ENCODE measurements at regions not wholly inside any gene's neighbourhood (a gene's known extent, or its start where the extent isn't known, plus 50 kb on each side); places are given as distances from the start of the nearest gene placed in this dataset.

DNA sequence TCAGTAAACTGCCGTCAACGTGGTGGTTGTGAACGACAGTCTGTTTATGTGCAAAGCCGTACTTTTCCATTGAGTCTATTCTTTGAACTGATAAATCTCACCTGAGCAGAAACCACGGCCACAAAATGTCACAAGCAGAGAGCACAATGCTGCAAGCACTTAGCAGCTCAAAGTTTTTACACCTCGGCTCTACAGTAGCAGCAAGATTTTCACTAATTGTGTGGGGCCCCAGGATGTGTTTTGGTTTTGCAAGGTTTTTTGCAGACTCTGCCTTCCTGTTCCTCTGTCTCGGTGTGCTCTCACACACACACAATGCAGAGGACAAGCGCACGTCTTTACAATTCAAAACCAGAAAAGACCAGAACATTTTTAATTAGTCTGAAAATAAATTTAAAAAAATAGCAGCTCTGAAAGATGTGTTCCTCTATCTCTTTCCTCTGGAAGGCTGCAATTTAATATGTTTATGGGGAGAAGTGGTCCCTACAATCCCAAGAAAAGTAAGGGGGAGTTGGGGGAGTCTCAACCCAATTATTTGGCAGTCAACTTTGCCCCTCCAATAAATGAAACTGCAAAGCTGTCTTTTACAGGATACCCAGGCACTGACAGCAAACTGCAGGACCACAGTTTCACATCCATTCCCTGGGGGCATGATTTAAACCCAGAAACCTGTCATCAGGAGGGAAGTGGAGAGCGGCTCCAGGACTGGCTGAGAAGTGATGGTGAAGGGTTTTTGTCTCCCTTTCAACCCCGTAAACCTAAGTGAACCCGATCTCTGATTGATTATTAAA, 73.8 kb upstream of the SFMBT2 start:
- Mint-ChIP-seq H3K27ac (peak overlapping the region; percentile 76), H3K36me3 (ENCODE audit: low read depth) (no peaks in the 10 kb centered on the region), H3K27me3 (no peaks in the 10 kb centered on the region), H3K9me3 (peaks cover 4% of the 10 kb centered on the region), H3K4me1 (peaks cover 69% of the 10 kb centered on the region), H3K4me3 (peak overlapping the region; percentile 71)
- peak; percentile 37 for DNase-seq
- ATAC-seq, result peak; percentile 83

DNA sequence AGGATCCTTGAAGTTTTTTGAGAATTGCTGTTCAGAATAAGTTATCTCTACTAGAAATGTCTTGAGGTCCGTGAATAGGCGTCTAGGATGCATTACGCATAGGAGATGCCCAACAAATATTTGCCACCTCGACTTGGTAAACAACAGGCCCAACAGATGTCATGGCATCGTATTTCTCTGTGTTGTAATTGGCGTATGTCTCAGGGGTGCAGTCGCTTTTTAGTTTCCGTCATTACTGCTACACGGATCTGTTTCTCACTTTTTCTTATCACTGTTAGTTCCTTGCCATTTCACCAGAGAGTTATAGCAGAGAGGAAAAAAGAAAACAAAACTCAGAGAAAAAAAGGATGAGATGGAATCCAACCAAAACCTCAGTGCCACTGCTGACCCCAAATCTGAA, 73.0 kb upstream of the SFMBT2 start:
- peaks cover 71% of the 10 kb centered on the region for H3K4me1 Mint-ChIP-seq
- ATAC-seq (no peak), DNase-seq (no peak)
- H3K27ac Mint-ChIP-seq, result peak overlapping the region; percentile 56
- peaks cover 4% of the 10 kb centered on the region for H3K9me3 Mint-ChIP-seq
- no peaks in the 10 kb centered on the region for H3K36me3 Mint-ChIP-seq (ENCODE audit: low read depth)
- H3K4me3 Mint-ChIP-seq, result peak overlapping the region; percentile 46
- H3K27me3 Mint-ChIP-seq, result no peaks in the 10 kb centered on the region

DNA sequence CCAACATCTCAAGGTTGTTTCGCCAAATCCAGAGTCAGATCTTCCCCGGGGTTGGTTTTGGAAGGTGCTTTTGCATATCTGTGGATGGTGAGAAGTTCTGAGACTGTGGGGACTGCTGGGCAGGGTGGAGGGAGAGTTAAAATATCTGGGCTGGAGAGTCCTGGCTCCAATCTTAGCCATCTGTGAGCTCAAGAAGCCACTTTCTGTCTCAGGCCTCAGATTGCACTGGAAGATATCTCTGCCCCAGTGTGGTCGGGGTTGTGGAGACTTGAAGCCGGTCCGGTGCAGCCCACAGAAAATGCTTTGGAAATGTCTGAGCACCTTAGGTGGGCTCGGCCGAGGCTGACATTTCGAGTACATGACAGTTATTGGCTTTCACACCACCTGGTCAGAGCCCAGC, 72.2 kb upstream of the SFMBT2 start:
- ATAC-seq, result no peak
- H3K27ac Mint-ChIP-seq, result no peak overlapping the region
- H3K27me3 Mint-ChIP-seq, result no peaks in the 10 kb centered on the region
- H3K36me3 Mint-ChIP-seq (ENCODE audit: low read depth), result no peaks in the 10 kb centered on the region
- H3K4me1 Mint-ChIP-seq, result peaks cover 75% of the 10 kb centered on the region
- H3K9me3 Mint-ChIP-seq, result peaks cover 4% of the 10 kb centered on the region
- DNase-seq, result no peak
- H3K4me3 Mint-ChIP-seq, result no peak overlapping the region

DNA sequence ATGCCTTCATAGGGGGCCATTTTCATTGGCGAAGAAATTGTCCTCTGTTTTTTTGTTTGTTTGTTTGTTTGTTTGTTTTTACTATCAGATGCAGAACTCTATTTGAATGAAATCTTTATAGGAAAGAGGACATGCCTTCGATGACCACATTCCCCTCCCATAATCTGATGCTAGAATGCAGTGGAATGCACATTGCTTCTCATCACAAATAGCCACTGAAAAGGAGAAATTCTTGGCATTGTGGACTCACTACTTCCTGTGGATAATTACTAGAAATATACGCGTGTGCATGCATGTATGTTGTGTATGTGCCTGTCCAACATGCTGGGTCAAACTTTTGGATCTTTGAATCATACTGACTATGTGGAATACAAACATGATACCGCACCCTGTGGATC, 70.5 kb upstream of the SFMBT2 start:
- no peak overlapping the region for H3K4me3 Mint-ChIP-seq
- DNase-seq (no peak), ATAC-seq (no peak)
- H3K27ac Mint-ChIP-seq, result peak overlapping the region; percentile 57
- no peaks in the 10 kb centered on the region for H3K27me3 Mint-ChIP-seq
- H3K4me1 Mint-ChIP-seq, result peaks cover 70% of the 10 kb centered on the region
- no peaks in the 10 kb centered on the region for H3K36me3 Mint-ChIP-seq (ENCODE audit: low read depth)
- peaks cover 4% of the 10 kb centered on the region for H3K9me3 Mint-ChIP-seq

DNA sequence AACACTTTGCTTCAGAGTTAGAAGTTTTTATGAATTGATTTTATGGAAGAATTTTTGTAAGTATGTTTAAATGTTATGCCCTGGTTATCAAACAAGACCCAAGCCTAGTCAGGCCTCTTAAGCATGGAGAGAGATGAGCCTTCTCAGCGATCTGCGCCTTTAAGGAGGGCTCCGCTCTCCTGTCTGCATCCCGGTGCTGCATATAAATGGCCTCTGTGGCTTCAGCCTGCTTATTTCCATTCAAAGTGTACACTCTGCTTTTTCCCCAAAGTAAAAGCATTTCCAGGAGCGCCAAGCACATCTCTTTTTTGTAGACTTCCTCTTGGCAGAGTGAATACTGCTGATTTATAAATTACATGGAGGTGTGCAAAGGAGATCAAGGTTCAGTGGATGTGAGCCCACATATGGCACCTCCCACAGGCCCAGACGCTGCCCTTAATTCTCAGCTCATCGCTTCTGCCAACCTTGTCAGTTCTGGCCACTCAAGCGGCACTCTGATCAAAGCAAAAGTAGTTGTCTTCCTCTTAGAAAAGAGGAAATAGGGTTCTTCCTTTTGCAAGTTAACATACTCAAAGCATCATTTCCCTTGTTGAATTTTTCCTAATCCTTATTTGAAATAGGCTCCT, 70.0 kb upstream of the SFMBT2 start:
- Mint-ChIP-seq H3K27me3 (no peaks in the 10 kb centered on the region), H3K36me3 (ENCODE audit: low read depth) (no peaks in the 10 kb centered on the region), H3K9me3 (peaks cover 2% of the 10 kb centered on the region), H3K4me3 (peak overlapping the region; percentile 39), H3K4me1 (peaks cover 71% of the 10 kb centered on the region), H3K27ac (peak overlapping the region; percentile 57)
- ATAC-seq, result no peak
- no peak for DNase-seq

DNA sequence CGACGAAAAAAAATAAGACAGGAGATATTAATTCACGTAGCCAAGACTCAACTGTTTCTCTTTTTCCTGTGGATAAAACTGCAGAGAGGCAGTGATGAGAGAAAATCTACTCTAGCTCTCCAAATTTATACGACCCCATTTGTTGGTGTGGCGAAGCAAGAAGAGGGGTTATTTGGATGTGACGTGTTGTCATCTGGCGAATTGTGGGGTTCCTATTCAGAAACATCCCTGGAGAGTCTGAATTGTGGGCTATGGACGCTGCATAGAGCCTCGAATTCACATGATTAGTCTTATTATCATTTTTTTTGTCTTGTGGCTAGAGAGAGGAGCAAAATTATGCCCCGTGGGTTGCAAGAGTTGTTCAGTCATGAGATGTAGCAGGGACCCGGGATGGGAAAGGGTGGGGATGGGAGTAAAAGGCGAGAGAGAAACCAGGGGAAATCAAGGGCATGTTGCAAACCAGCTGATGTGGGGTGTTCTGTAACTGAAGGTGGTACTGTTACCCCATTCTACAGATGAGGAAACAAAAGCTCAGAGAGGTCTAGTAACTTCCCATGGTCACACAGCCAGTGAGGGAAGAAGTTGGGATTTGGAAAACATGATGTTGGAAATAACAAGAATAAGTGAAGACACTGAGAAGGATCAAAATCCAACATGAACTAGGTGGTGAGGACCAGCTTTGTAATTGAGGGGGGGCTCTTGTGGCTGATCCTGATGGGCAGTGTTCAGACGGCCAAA, 69.2 kb upstream of the SFMBT2 start:
- Mint-ChIP-seq H3K27me3 (no peaks in the 10 kb centered on the region), H3K9me3 (no peaks in the 10 kb centered on the region), H3K4me1 (peaks cover 65% of the 10 kb centered on the region), H3K36me3 (ENCODE audit: low read depth) (no peaks in the 10 kb centered on the region), H3K4me3 (no peak overlapping the region), H3K27ac (no peak overlapping the region)
- DNase-seq (no peak), ATAC-seq (no peak)

DNA sequence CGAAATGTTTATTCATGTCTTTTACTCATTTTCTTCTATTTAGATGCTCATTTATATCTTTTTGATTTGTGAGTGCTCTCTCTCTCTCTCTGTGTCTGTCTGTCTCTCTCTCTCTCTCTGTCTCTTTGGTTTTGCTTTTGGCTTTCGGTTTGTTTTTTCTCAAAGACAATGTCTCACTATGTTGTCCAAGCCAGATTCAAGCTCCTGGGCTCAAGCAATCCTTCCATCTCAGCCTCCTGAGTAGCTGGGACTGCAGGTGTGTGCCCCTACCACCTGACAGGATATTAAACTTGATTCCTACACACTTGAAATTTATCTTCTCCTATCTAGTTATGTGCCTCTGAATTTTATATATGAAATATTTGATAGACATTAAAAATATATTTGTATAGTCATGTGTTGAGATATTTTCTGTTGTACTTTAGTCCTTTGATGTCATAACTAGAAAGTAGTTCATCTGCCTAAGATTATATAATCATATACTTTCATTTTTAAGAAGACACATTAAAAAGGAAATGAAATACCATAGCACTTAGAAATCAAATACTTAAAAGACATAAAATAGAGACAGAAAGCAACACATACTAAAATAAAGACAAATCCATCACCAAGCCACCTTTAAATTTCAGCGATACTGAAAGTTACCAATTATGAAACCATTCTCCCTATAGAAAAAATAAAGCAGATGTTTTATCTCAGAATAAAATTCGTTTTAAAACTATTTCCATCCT, 68.1 kb upstream of the SFMBT2 start:
- H3K4me1 Mint-ChIP-seq, result peaks cover 55% of the 10 kb centered on the region
- DNase-seq (no peak), ATAC-seq (no peak)
- no peaks in the 10 kb centered on the region for H3K27me3 Mint-ChIP-seq
- no peak overlapping the region for H3K27ac Mint-ChIP-seq
- no peaks in the 10 kb centered on the region for H3K9me3 Mint-ChIP-seq
- no peaks in the 10 kb centered on the region for H3K36me3 Mint-ChIP-seq (ENCODE audit: low read depth)
- H3K4me3 Mint-ChIP-seq, result peak overlapping the region; percentile 32

DNA sequence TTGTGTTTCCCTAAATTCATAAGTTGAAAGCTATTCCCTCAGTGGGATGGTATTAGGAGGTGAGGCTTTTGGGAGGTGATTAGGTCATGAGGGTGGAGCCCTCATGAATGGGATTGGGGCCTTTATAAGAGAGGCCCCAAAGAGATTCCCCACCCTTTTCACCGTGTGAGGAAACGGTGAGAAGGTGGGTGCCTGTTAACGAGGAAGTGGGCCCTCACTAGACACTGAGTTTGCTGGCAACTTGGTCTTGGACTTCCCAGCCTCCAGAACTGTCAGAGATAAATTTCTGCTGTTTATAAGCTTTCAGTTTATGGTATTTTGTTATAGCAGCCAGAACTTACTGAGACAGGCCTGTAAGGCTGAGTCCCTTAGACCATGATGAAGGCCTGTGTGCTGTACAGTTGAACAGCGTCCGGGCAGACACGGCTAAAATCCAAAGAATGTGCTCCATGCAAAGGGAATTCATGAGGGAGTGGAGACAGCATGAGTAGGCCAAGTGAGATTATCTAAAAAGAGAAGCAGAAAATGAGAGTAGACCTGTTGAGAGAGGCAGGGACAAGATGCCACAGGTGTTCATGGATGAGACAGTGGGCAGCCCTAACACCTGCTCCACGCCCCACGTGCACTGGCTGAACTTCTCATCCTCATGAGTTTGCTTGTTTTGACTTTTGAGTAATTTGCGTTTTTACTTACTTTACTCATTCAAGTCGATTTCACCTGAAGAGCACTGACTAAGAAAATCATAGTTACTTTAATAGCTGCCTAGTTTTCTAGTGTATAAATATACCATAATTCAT, 66.9 kb upstream of the SFMBT2 start:
- H3K4me3 Mint-ChIP-seq, result no peak overlapping the region
- H3K4me1 Mint-ChIP-seq, result peaks cover 49% of the 10 kb centered on the region
- no peak for DNase-seq
- no peak overlapping the region for H3K27ac Mint-ChIP-seq
- no peaks in the 10 kb centered on the region for H3K9me3 Mint-ChIP-seq
- no peaks in the 10 kb centered on the region for H3K36me3 Mint-ChIP-seq (ENCODE audit: low read depth)
- H3K27me3 Mint-ChIP-seq, result no peaks in the 10 kb centered on the region
- no peak for ATAC-seq

DNA sequence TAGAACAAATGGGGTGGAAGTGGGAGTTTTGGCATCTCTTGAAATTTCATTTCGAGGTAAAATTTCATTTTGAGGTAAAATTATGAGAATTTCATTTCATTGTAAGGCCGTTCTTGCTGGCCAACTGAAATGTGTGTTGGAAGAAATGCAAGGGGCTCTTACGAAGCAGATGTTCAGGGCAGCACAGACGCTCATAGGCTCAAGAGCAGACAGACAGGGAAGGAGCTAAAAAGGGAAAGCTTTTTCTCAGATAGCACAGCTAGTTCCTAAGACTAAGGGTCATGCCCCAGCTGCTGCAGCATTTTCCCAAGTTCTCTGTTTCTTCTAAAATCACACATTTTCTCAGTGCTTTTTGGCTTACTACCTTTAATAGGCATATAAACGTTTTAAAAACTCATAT, 65.1 kb upstream of the SFMBT2 start:
- DNase-seq (no peak), ATAC-seq (no peak)
- Mint-ChIP-seq H3K27ac (no peak overlapping the region), H3K9me3 (no peaks in the 10 kb centered on the region), H3K27me3 (no peaks in the 10 kb centered on the region), H3K4me3 (no peak overlapping the region), H3K4me1 (peaks cover 50% of the 10 kb centered on the region), H3K36me3 (ENCODE audit: low read depth) (no peaks in the 10 kb centered on the region)

DNA sequence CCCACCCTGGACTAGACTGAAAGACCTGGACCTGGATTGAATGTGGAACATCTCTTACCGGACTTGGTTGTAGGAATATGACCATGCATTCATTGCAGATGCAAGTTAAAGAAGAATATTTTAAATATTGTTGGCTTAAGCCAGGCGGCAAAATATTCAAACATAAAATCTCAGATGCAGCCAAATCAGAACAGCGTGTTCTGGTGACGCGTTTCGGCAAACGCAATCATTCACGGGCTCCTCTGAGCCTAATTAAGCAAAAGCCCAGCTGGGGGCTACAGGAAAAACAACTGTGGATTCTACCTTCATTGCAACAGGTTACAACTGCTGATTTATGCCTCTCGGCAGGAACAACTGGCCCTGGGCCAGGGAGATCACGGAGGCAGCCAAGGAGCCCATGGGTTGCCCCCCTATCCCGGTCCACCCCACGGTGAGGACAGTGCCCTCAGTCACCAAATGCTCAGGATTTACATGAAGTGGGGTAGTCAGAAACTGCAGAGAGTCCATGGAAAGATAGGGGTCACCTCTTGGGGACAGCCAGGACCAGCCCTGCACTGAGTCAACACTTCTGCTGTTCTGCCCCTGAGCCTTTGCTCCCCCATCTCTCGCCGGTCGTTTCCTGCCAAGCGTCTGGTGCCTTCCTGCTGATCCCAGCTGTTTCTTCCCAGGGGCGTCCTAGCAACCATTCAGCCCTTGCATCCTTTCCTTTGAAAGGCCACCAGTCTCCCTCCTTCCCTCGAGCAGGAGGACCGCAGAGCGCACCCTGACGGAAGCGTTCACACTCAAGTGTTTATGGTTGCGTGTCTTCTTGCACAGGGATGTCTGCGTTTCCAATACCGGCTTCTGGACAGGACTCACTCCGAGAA, 64.4 kb upstream of the SFMBT2 start:
- Mint-ChIP-seq H3K27ac (no peak overlapping the region), H3K27me3 (no peaks in the 10 kb centered on the region), H3K4me1 (peaks cover 49% of the 10 kb centered on the region), H3K4me3 (no peak overlapping the region), H3K9me3 (no peaks in the 10 kb centered on the region), H3K36me3 (ENCODE audit: low read depth) (no peaks in the 10 kb centered on the region)
- DNase-seq (no peak), ATAC-seq (no peak)

DNA sequence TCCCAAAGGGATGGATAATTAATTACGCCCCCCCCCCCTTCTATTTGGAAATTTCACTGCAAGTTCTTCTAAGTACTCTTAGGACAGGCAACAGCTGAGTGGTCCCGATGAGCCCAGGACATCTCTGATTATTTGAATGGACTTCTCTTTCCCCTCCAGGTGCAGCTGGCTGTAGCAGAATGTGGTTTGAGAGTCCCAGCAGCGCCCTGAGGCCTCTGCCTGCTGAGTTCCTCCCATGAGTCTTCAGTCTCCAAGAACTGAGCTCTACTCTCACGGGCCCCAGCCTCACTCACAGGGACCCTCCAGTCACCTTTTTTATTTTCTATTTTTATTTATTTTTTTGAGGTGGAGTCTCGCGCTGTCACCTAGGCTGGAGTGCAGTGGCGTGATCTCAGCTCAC, 63.6 kb upstream of the SFMBT2 start:
- no peak overlapping the region for H3K4me3 Mint-ChIP-seq
- H3K27ac Mint-ChIP-seq, result no peak overlapping the region
- peaks cover 49% of the 10 kb centered on the region for H3K4me1 Mint-ChIP-seq
- H3K36me3 Mint-ChIP-seq (ENCODE audit: low read depth), result no peaks in the 10 kb centered on the region
- no peak for DNase-seq
- no peaks in the 10 kb centered on the region for H3K9me3 Mint-ChIP-seq
- ATAC-seq, result no peak
- no peaks in the 10 kb centered on the region for H3K27me3 Mint-ChIP-seq

DNA sequence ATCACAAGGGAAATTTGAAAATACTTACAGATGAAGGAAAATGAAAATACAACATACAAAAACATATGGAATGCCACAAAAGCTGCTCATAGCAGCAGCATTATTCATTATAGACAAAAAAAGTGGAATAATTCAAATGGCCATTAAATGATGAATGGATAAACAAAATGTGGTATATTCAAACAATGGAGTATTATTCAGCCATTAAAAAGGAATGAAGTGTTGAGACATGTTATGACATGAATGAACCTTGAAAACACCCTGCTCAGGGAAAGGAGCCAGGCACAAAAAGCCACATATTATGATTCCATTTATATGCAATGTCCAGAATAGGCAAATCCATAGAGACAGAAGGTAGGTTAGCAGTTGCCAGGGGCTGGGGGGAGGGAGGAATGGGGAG, 62.6 kb upstream of the SFMBT2 start:
- no peak for ATAC-seq
- Mint-ChIP-seq H3K9me3 (no peaks in the 10 kb centered on the region), H3K4me3 (no peak overlapping the region), H3K27ac (no peak overlapping the region), H3K27me3 (no peaks in the 10 kb centered on the region), H3K36me3 (ENCODE audit: low read depth) (no peaks in the 10 kb centered on the region), H3K4me1 (peaks cover 42% of the 10 kb centered on the region)
- no peak for DNase-seq

DNA sequence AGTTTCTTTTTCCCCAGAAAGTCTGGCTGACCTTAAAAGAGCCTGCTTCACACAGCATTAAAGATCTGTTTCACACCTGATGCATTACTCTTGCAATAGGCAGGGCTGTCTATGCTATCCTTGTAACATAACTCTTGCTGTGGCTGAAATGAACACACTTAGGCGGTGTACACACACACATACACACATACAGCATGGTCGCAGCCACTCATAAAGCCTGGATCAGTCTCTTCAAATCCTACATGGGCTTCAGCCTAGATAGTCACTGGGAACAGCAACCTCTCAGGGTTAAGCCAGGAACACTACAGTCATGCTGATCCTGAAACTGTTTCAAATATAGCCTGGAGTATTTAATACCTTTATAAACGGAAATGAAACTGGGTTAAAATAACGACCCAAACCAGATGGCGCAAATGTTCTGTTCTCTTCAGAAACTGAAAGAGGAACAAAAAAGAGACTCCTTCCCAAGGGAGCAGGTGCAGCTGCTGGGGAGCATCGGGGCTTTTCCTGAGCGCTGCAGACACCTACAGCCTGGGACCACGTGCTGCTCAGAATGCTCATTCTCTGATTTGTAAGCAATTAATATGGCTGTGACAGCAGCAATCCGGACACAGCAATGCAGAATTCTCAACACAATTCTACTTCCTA, 61.0 kb upstream of the SFMBT2 start:
- Mint-ChIP-seq H3K36me3 (ENCODE audit: low read depth) (no peaks in the 10 kb centered on the region), H3K9me3 (no peaks in the 10 kb centered on the region), H3K4me1 (peaks cover 41% of the 10 kb centered on the region), H3K27me3 (no peaks in the 10 kb centered on the region), H3K4me3 (peak overlapping the region; percentile 71), H3K27ac (peak overlapping the region; percentile 75)
- DNase-seq (peak; percentile 31), ATAC-seq (peak; percentile 75)
